Ascending aorta (tissue), 2 donors: ENCODE measurements at regions not wholly inside any gene's neighbourhood (a gene's known extent, or its start where the extent isn't known, plus 50 kb on each side); places are given as distances from the start of the nearest gene placed in this dataset.

Experiments
- DNase-seq, 2 donors: peaks; one replicate each; pipeline ENCODE4 v3.0.0-alpha.2; 2019; ENCODE audit warnings: low spot score in 2 of 2
- H3K27ac ChIP-seq, 2 donors: fragments of 200-600 bp; sonication (generic); one replicate each; pipeline ENCODE4 v1.5.1; 2016 to 2017; ENCODE audit warnings: mild to moderate bottlenecking in 1 of 2
- H3K27me3 ChIP-seq: fragments of 200-600 bp; sonication (generic); one replicate; pipeline ENCODE4 v1.5.1; 2017
- H3K36me3 ChIP-seq, 2 donors: fragments of 200-600 bp; sonication (generic); one replicate each; pipeline ENCODE4 v1.5.1; 2016
- H3K4me1 ChIP-seq, 2 donors: fragments of 200-600 bp; sonication (generic); one replicate each; pipeline ENCODE4 v1.5.1; 2016 to 2017; ENCODE audit warnings: mild to moderate bottlenecking in 1 of 2
- H3K4me3 ChIP-seq, 2 donors: fragments of 200-600 bp; sonication (generic); one replicate each; pipeline ENCODE4 v1.5.1; 2016 to 2017; ENCODE audit warnings: mild to moderate bottlenecking in 1 of 2
- H3K9me3 ChIP-seq, 2 donors: fragments of 200-600 bp; sonication (generic); one replicate each; pipeline ENCODE4 v1.5.1; 2016
- intact Hi-C: fragments of 100-400 bp; cut with DNase I; formaldehyde crosslinking; loops from one replicate; pipeline ENCODE4 v1.15.1; 2023
- TF ChIP-seq, protein P1 (sequence below), 3 experiments: fragments of 200-600 bp in 2 of 3; fragments of 450-650 bp in 1 of 3; sonication (generic) in 2 of 3; IDR thresholded peaks; one replicate each; pipeline ENCODE4 v1.5.1; 2016 to 2019; ENCODE audit warnings: antibody characterized with exemption in 3 of 3, mild to moderate bottlenecking in 1 of 3, moderate library complexity in 1 of 3

DNA sequence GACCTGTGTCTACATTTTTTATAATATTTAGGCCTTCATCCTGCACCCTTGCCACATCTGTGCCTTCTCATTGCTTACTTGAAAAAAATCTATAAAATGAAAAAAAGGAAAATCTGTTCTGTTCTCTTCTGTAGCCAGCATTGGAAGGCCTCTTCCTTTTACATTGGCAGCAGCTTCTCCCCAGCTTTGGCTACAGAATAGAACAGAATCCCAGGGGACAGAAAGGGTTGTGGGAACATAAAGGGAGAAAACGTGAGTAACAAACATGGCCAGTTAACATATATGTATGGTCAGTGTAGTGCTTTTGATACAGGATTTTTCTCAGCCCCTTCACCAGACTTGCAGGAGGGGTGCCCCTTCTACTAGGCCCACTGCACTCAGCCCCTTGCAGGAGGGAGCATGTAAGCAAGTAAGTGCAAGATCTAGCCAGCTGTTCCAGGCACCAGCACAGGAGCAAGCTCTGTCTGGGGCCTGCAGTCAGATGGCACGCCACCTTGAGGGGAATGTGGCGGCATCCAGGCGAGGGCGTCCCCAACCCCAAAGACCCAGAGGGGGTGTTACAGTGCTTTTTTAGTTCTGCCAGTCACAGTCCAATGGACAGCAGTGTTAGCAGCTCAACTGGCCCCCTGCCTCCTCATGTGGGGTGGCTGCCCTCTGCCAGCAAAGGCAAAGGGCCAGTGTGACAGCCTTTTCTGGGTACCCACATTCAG is 330.5 kb upstream of the ZNF462 start:
- H3K4me3 ChIP-seq = no peak overlapping the region
- H3K27me3 ChIP-seq = no peaks in the 10 kb centered on the region
- H3K4me1 ChIP-seq = no peaks in the 10 kb centered on the region
- TF ChIP-seq, protein P1, sequence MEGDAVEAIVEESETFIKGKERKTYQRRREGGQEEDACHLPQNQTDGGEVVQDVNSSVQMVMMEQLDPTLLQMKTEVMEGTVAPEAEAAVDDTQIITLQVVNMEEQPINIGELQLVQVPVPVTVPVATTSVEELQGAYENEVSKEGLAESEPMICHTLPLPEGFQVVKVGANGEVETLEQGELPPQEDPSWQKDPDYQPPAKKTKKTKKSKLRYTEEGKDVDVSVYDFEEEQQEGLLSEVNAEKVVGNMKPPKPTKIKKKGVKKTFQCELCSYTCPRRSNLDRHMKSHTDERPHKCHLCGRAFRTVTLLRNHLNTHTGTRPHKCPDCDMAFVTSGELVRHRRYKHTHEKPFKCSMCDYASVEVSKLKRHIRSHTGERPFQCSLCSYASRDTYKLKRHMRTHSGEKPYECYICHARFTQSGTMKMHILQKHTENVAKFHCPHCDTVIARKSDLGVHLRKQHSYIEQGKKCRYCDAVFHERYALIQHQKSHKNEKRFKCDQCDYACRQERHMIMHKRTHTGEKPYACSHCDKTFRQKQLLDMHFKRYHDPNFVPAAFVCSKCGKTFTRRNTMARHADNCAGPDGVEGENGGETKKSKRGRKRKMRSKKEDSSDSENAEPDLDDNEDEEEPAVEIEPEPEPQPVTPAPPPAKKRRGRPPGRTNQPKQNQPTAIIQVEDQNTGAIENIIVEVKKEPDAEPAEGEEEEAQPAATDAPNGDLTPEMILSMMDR (IDR thresholded peaks at IDR 0.05) = no peak
- no peaks in the 10 kb centered on the region for H3K36me3 ChIP-seq
- intact Hi-C loops = no loop called here
- no peak for DNase-seq
- H3K9me3 ChIP-seq = no peaks in the 10 kb centered on the region
- no peak overlapping the region for H3K27ac ChIP-seq

DNA sequence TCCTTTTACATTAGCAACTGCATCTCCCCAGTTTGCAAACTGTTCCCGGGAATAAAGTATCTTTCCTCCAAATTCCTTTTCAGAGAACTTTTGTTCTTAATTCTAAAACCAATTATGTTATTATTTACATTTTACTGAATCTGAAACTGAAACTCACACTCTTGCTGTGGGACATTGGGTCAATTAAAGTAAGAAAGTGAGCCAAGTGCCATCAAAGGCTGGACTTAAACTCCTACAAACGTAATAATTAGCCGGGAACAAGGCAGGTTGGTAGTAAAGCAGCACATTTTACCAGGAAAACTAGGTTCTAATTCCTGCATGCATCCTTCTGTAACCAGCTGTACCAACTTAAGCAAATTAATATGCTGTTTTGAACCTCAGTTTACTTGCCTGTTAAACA is 328.2 kb upstream of the ZNF462 start:
- intact Hi-C loops = no loop called here
- H3K4me3 ChIP-seq = no peak overlapping the region
- no peak for DNase-seq
- H3K36me3 ChIP-seq = no peaks in the 10 kb centered on the region
- TF ChIP-seq, protein P1 (IDR thresholded peaks at IDR 0.05) = no peak
- H3K27ac ChIP-seq = no peak overlapping the region
- H3K4me1 ChIP-seq = no peaks in the 10 kb centered on the region
- no peaks in the 10 kb centered on the region for H3K27me3 ChIP-seq
- no peaks in the 10 kb centered on the region for H3K9me3 ChIP-seq

DNA sequence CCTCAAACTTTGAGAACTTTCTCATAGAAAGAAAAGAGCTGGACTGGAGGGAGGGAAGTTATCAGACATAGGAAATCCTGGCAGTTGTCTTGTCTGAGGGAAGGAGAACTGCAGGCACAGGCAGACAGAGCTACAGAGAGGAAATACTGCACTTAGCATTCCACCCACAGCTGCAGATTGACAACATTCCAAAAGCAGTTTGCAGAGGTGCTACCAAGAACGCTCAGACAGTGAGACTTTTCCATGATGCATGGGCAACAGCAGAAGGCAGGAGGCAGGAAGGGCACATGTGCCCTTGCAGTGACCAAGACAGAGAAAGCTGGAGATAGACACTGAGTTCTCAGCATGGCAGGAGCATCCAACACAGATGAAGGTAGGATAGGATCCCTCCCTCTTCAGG is 327.5 kb upstream of the ZNF462 start:
- H3K4me1 ChIP-seq = no peaks in the 10 kb centered on the region
- intact Hi-C loops = no loop called here
- no peak overlapping the region for H3K27ac ChIP-seq
- no peaks in the 10 kb centered on the region for H3K9me3 ChIP-seq
- H3K4me3 ChIP-seq = no peak overlapping the region
- TF ChIP-seq, protein P1 (IDR thresholded peaks at IDR 0.05) = no peak
- DNase-seq = no peak
- H3K27me3 ChIP-seq = no peaks in the 10 kb centered on the region
- H3K36me3 ChIP-seq = no peaks in the 10 kb centered on the region

DNA sequence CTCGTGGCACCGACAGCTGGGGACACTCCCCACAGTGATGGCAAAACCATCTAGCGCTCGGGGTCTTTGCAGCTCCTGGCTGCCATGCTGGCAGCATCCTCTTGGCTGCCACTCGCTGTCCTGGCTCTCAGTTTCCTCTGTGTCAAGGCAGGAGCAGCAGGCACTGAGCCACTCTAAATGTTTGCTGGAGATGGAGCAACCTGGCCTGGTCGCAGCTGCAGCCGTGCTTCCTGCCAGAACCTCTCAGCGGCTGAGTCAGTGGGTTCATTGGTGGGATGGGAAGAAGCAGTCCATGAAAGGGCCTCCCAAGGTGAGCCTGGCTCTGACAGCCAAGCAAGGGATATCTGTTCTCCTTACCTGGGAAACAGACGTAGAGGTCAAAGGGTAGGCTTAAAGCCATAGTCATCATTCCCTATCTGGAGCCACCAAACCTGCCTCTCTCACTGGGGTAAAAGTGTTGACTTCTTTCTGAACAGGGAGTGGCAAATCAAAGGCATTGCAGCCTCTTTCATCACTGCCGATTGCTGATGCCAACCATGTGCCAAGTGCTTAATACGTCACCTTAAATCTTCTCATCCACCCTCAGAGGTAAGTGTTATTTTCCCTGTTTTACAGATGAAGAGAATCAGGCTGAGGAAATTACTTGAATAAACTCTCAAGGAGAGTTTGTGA is 304.8 kb upstream of the ZNF462 start:
- Histone ChIP-seq H3K27ac (no peak overlapping the region), H3K4me1 (no peaks in the 10 kb centered on the region), H3K4me3 (no peak overlapping the region), H3K36me3 (no peaks in the 10 kb centered on the region), H3K9me3 (no peaks in the 10 kb centered on the region), H3K27me3 (no peaks in the 10 kb centered on the region)
- TF ChIP-seq, protein P1 (IDR thresholded peaks at IDR 0.05) = no peak
- intact Hi-C loops = no loop called here
- no peak for DNase-seq

DNA sequence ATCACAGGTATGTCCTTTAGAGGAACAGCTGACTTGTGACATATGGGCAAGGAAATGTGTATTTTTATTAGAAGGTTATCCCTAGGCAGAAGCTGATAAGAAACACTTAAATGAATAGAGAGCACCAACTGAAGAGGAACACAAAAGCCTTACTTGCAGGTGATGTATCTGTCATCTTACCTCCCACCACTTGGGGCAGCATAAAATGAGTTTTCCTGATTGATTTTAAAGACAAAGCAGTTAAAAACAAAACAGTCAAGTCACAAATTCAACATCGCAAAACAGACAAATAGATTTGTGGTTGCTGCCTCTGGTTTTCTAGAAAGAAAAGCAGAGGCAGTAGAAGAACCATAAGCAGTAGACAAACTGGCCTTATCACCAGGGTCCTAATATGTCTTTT is 302.4 kb upstream of the ZNF462 start:
- Histone ChIP-seq H3K36me3 (no peaks in the 10 kb centered on the region), H3K4me1 (no peaks in the 10 kb centered on the region), H3K4me3 (no peak overlapping the region), H3K9me3 (no peaks in the 10 kb centered on the region), H3K27me3 (no peaks in the 10 kb centered on the region), H3K27ac (no peak overlapping the region)
- intact Hi-C loops = no loop called here
- no peak for DNase-seq
- TF ChIP-seq, protein P1 (IDR thresholded peaks at IDR 0.05) = no peak
